ENCODE measurements at regions not wholly inside any gene's neighbourhood (a gene's known extent, or its start where the extent isn't known, plus 50 kb on each side); places are given as distances from the start of the nearest gene placed in this dataset.

DNA sequence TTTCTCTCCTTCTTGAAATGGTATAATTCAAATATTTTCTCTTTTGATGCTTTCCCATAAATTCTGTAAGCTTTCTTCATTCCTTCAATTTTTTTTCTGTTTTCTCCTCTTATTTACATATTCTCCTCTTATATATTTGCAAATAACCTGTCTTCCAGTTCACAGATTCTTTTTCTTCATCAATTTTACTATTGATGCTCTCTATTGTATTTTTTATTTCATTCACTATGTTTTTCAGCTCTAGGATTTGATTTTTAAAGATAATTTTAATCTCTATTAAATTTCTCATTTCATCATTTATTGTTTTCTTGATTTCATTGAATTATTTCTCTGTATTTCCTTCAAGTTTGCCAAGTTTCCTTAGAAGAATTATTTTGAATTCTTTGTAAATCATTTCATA is 54.0 kb upstream of the PRPS1L1 start:
- no peak for DNase-seq

DNA sequence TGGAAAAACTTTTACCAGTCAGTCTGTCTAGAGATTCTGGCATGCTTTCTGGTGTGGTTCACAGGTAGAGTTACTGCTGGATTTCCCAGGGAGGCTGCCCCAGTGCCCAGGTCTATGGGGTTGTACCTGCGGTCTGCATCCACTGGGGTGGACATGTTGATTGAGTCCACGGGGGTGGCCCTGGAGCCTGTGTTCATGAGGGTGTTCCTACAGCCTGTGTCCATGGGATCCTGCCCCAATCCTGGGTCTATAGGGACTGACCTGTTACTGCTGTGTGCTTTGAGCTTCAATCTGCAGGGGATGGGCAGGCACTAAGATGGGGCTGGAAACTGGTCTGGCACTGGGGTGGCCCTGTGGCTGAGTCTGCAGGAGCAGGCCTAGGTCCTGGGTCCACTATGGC is 54.5 kb upstream of the PRPS1L1 start:
- DNase-seq = no peak

DNA sequence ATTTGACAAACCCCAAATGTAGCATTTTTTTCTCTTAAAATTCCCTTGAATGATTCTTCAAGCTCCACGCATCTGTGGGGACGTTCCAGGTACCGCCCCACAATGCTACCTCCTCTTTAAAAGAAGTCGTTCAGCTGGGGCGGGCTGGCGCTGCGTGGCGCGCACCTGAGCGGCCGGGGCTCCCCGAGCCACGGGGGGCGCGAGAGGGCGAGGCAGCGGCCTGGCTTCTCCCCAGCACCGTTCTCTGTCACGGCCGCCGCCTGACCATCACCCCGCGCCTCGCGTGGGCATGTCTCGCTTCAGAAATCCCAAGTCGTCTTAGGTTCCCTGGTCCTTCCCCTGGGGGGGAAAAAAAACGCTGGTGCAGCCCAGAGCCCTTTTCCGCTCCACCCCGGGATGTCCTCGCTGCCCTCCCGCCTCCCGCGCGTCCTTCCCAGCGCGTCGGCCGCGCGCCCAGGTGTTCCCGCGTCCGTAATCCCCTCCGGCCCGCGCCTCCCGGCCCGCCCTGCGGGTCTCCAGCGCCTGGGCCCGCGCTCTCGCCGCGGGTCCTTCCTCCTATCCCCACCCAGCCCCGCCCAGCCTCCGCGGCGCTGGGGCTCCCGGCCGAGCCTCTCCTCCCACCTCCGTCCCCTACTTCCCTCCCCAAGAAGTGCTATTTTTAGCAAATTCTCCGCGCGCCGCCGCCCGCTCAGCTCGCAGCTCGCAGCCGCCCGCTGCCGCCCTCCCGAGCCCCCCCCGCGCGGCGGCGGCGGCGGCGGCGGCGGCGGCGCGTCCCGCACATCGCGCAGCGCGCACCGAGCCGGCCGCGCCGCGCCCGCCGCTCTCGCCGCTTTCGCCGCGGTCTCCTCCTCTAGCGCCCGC is 58.7 kb upstream of the PRPS1L1 start:
- peak; percentile 13 for DNase-seq

DNA sequence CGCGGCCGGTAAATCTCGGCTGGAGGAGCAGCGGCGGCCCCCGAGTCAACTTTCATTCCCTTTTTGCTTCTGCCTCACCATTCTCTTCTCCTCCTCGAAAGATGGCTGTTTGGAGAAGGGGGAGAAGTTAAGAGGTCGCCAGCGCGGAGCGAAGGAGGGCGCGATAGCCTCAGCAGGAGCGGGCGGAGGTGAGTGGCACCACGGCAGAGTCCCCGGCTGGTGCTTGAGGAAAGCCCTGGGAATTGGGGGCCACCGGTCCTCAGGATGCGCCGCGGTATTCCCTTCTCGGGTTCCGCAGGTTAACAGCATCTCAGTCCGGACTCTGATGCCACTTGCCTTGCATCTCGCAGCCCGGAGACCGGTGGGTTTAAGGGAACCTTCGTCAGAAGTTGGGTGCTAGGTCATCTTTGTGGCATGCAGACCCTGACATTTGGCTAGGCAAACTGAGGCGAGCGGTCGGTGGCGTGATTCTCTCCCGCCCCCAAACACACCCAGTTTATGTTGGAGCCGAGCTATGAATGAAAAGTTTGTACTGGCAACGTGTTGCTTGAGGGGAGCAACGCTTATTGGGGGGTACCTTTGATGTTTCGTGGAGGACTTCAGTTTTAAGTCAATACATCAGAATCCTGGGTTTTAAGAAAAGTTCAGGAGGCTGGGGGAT is 59.5 kb upstream of the PRPS1L1 start:
- DNase-seq = no peak

DNA sequence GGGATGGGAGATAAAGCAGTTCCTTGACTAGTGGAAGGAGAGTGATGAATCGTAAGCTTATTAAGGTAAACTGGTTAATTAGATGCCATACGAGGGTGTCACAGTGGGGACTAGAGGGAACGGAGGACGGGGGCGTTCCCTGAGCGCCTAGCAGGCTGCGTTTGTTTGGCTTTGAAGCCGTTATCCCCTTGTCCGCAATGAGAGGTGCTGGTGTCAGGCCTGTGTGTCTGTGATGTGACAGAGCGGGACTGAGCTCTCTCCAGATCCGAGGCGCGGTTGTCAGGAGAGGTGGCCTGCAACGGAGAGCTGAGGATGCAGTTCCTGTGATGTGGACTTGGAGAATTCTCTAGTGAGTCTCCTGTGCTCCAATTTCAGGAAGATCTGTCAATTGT is 60.0 kb upstream of the PRPS1L1 start:
- DNase-seq = no peak

DNA sequence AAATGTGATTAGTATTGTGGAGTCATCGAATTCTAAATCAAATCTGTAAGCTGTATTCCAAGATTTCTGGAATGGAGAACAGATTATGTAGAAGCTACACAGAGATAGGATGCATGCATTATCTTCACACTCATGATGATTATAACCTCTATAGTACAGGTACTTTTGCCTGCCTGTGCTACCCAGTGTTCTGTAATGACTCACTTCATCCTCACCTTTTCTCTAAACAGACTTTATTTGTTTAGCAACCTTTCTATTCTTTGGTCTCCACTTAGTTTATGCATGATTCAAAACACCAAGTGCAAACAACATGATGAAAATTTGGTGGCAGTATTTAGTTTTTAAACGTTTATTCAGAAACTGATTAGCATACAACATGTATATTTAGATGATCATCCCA is 68.4 kb upstream of the PRPS1L1 start:
- no peak for DNase-seq

DNA sequence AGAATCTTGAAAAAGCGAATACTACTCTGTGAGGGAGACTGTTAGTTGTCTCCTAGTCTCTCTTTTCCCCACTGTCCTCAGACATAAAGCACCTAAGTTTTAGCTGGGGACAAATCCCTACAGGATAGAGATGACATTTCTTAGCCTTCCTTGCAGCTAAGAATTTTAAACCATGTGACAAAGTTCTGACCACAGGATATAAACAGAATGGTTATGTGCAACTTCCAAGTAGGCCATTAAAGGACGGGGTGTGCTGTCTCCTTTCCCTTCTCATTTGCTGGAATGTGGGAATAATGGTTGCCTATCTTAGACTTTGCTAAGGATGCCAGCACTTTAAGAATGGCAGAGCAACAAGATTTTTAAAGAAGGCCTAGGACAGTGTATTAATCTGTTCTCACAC is 74.9 kb upstream of the PRPS1L1 start:
- DNase-seq = no peak

DNA sequence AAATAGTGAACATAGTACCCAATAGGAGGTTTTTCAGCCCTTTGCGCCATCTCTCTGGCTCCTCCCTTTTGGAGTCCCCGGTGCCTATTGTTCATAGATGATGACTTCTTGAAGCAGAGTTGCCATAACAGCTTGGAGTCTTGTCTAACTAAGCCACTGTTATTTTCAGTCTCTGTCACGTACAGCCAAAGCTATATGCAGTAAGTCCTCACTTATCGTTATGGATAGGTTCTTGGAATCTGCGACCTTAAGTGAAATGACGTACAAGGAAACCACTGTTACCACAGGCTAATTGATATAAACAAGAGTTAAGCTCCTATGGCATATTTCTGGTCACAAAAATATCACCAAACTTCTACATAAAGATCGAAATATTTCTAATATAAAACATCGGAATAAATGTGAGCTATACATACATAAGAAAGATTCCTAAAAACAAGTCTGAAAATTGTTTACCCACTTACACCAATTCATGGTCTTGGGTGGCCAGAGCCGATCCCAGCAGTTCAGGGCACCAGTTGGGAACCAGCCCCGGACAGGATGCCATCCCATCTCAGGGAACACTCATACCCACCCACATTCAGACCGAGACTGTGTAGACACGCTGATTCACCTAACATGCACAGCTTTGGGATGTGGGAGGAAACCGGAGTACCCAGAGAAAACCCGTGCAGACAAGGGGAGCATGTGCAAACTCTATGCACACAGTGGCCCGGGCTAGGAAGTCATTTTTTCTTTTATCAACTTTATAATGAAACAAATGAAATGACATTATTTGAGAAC is 76.0 kb upstream of the PRPS1L1 start:
- no peak for DNase-seq

DNA sequence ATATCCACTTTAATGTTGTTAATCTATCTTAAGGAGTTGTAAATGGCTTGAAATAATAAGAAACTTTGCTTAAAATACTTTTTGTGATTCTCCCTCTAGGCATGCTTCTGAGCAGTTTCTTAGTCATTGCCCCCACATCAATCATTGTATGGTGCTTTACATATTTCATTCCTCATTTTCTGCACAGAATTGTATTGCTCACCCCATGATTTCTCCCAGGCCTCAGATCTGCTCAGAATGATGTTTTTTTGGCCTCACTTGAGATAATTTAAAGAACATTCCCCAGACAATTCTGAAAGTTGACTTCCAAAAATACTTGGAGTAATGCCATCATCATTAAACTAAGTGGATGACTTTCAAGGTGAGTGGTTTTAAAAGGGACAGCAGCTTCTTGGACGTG is 82.1 kb upstream of the PRPS1L1 start:
- no peak for DNase-seq

DNA sequence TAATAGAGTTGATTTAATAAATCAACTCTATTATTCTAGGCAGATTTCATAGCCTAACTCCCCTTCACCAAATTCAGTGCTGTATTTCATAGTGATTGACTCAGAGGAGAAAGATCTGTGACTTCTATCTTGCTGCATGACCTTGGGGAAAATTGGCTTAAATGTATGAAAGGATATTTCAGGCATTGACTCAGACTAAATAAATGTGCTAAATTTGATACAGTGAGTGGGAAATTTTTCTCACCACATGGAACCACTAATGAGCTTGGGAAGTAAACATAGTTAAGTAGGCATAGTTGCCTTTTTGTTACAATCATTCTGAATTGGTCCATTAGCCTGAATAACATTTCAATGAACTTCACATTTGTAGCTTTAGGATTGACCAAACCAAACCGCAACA is 89.0 kb upstream of the PRPS1L1 start:
- DNase-seq = no peak

DNA sequence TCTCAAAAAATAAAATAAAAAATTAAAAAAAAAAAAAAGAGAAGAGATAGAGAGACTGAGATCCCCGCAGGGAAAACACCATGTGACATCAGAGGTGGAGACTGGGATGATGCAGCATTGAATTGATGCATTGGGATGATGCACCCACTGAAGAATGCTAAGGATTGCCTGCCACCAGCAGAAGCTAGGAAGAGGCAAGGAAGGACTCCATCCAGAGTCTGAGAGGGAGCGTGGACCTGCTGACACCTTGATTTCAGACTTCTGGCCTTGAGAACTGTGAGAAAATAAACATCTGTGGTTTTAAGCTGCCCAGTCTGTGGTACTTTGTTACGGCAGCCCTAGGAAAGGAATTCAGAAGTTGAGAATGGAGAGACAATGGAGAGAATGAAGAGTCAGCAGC is 89.8 kb upstream of the PRPS1L1 start:
- DNase-seq = no peak

DNA sequence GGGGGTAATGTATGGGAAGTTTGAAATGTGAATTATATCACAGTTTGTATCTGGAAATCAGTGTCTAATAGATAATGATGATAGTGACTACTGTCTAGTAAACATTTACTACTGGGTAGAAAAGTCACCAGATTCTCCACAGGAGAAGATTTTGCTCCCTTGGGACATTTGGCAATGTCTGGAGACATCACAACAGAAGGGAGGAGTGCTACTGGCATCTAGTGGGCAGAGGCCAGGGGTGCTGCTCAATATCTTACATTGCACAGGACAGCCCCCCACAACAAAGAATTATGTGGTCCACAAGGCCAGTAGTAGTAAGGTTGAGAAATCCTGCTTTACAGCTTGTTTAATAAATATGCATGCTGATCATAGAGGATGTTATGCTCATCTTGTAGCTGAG is 92.3 kb upstream of the PRPS1L1 start:
- DNase-seq = no peak

DNA sequence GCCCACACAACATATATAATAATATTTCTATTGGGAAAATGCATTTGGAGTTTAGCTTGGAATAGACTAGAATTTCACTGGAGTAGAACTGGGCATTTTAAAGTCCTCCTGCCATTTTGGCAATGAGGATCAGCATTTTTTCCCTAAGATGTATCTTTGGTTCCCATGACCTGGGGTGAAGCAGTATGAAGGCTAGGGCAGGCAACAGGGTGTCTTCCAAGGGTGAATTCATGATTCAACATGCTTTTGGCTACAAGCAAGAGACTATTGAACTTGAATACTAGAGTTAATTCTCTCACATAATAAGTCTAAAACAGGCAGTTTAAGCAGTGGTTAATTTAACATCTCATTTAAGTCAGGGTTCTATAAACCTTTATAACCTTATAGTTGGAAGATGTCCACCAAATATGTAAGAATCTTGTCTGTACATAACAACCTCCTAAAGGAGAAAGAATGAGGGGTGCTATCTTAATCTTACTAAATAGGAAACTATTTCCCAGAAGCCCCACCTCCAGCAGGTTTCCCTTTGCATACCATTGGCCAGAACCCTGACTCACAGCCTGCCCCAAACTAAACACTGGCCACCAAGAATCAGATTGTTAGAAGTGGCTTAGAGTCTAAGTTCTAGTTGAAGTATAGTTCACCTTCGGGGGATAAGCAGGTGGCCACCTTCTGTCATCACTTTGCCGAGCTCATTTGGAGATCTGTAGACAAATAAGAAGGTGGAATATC is 96.0 kb upstream of the PRPS1L1 start:
- DNase-seq = no peak

DNA sequence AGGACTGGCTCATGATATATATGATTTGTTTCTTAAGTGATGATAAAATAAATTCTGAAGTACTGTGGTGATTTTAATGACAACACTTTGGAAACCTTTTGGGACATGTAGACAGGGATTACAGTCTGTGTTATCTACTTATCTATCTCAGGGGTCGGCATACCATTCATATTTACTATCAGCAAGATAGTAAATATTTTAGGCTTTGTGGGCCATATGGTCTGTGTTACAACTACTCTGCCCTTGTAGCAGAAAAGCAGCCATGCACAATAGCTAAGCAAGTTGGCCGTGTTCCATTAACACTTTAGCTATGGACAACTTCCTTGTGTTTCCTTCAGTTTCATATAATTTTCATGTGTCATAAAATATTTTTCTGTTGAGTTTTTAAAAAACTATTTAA is 97.8 kb upstream of the PRPS1L1 start:
- no peak for DNase-seq

DNA sequence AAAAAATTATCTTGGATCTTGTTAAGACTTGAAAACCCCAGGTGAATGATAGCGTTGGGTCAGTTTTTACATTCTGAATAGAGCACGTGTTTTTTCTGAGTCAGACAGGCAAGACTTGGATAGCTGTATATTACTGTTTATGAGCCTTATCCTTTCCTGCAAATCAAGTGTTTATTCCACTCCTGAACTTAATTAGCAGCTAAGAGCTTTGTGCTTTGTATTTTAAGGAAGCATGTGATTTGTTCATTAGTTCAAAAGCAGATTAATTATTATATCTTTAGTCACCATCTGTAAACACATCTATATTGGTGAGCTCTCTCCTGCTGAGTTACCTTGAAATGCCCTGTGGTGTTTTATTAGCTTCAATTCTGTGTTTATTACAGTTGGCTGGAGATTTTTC is 98.6 kb upstream of the PRPS1L1 start:
- no peak for DNase-seq

DNA sequence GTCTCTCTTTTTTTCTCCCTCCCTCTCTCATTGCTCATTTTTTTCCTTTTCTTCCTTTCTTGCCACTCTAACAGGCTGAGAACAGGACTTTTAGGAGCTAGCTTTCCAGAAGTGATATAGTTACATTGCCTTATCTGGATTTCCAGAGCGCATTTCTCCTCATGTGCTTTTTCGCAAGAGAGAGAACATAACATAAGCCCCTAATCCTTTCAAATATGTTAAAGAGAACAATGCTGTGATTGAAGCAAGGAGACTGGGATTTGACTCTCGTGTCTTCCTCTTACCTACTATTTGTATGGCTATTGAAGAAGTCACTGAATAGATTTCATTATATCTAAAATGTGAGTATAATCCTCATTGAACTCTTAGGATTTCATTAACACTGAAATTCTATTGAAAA is 101.2 kb upstream of the PRPS1L1 start:
- no peak for DNase-seq

DNA sequence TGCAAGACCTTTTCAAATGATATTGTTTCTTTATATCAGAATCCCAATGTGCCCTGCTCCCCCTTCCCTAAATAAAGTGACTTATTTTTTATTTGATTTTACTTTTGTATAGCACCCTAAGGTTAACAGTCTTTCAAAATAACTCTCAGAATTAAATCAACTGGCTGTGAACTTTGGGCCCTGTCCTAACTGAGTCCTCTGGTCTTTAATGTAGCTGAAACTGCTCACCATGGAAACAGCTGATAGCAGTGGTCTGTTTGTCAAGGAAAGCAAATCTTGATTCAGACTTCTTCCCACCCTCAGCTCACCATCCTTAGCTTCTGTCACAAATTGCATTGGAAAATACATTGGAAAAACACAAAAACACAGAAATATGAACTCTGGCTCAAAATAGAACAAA is 105.2 kb upstream of the PRPS1L1 start:
- no peak for DNase-seq

DNA sequence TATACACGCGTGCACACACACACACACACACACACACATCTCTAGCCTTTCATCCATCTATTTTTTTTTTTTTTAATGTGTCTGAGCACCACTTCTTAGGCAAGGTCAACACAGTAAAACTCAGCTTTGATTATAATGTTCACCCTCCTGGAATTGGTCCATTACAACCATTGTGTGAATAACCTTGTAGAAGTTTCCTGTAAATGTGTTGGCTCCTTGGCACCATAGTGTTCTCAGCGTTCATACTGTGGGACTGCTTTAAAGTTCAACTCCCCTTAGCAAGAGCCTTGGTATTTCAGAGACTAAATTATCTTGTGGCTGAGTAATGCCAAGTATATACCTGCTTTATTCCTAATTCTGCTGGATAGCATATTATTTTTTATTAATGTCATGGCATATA is 106.3 kb upstream of the PRPS1L1 start:
- DNase-seq = no peak

DNA sequence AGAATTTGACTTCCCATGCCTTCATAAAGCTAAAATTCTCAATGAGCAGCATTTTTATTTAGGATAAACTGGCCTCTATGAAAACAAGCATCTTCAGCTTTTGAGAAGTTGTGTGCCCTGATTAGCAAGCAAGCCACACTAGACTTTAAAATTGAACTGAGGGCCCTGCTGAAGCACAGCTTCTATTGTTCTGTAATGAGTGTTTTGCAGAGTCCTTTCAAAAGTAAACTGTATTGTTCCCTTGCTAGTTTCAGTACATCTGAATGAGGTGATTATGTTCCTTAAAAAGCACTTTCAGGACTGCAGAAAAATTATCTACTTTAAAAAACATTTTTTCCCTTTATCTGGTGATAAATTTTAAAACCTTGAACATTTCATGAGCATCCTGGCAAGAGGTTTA is 113.3 kb upstream of the PRPS1L1 start:
- no peak for DNase-seq

DNA sequence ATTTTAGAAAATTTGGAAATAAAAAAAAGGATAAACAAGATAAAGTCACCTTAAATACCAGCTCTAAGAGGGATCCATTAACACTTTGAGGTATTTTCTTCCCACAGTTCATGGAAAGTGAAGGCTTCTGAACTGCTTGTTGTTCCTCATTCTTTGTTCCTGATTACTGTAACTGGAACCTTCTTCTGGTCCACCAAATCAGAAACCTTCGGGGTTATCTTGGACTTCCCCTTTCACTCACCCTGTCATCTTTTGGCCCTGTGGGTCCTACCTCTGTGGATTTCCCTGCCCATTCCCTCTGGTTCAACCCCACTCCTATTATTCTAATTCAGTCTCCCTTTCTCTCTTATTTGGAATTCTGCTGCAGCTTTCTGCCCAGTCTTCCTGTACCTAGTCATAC is 116.5 kb upstream of the PRPS1L1 start:
- peak; percentile 79 for DNase-seq

DNA sequence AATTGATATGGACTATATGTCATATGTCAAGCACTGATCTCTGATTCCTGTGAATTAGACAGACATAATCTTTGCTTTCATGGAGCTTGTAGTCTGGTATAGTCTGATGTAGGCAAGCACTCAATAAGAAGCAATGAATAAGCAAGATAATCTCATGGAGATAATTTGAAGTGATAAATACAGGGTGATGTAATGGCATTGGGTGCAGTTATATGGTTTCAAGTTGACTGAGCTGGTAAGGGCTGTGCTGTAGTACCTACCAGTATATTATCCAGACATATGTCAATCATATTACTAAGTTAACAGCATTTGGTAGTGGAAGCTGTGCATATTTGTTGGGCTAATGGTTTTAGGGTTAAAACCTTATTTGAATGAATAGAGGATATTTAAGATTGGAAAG is 117.5 kb upstream of the PRPS1L1 start:
- no peak for DNase-seq

DNA sequence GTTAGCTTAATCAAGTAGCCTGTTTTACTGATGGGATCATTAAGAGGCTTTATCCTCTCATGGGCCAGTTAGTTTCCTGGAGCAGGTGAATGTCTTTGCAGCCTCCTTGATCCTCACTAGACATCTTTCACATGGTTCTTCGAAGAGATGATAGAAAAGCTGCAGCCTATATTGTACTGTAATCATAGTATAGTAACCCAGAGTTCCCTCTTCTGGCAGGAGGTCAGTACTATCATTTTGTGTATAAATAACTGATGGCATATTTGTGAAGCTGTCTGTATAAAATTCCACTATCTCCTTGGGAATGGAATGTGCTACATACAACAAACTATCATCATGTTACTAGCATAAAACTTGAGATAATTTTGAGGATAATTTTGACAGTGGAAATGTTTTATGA is 123.8 kb upstream of the PRPS1L1 start:
- no peak for DNase-seq

DNA sequence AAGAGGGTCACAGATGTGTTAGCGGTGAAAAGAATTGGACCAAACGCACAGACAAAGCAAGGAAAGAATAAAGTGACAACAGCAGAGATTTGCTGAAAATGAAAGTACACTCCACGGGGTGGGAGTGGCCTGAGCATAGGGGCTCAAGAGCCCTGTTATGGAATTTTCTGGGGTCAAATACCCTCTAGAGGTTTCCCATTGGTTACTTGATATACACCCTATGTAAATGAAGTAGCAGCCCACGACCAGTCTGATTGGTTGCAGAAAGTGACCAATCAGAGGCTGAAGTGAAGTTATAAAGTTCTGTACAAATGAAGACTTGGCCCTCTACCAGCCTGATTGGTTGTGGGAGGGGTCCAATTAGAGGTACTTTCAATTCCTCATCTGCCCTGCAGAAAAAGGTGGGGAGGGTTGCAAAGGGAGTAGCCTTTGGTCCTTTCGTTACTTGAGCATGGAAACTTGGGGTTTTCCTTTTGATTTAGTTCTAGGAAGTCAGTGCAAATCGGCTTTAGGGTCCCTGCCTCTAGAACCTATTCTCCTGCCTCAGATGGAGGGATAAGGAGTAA is 125.6 kb upstream of the PRPS1L1 start:
- DNase-seq = no peak
